Heart right ventricle (tissue), 16 donors: ENCODE measurements at regions not wholly inside any gene's neighbourhood (a gene's known extent, or its start where the extent isn't known, plus 50 kb on each side); places are given as distances from the start of the nearest gene placed in this dataset.

Experiments
- ATAC-seq, 8 donors: fragments of 200-7000 bp; cut with Tn5 transposase; one replicate each; pipeline ENCODE4 v1.9.1; 2020; ENCODE audit warnings: mild to moderate bottlenecking in 8 of 8, moderate library complexity in 8 of 8, moderate number of reproducible peaks in 1 of 8
- DNase-seq, 2 donors: peaks; one replicate each; pipeline ENCODE4 v3.0.0-alpha.2; 2020
- H3K27ac ChIP-seq, 10 donors: fragments of 200-600 bp; sonication (generic) in 2 of 10; one replicate each; pipeline versions ENCODE4 v1.5.0 to v1.8.0; 2020 to 2022; ENCODE audit warnings: mild to moderate bottlenecking in 3 of 10
- H3K27me3 ChIP-seq, 7 donors: fragments of 200-600 bp; one replicate each; pipeline ENCODE4 v1.8.0; 2021 to 2022; ENCODE audit warnings: mild to moderate bottlenecking in 2 of 7
- H3K36me3 ChIP-seq, 9 donors: fragments of 200-600 bp; sonication (generic) in 1 of 9; one replicate each; pipeline versions ENCODE4 v1.5.0 to v1.8.0; 2020 to 2022; ENCODE audit warnings: mild to moderate bottlenecking in 2 of 9
- H3K4me1 ChIP-seq, 9 donors: fragments of 200-600 bp; sonication (generic) in 1 of 9; one replicate each; pipeline versions ENCODE4 v1.5.0 to v1.8.0; 2020 to 2022; ENCODE audit warnings: mild to moderate bottlenecking in 4 of 9
- H3K4me3 ChIP-seq, 10 donors: fragments of 200-600 bp; sonication (generic) in 2 of 10; one replicate each; pipeline versions ENCODE4 v1.5.0 to v1.8.0; 2020 to 2022; ENCODE audit warnings: mild to moderate bottlenecking in 7 of 10, moderate library complexity in 2 of 10
- H3K9me3 ChIP-seq, 11 donors: fragments of 200-600 bp in 10 of 11; sonication (generic) in 2 of 11; one replicate each; pipeline versions ENCODE4 v1.5.0 to v1.8.0; 2013 to 2022; ENCODE audit warnings: mild to moderate bottlenecking in 2 of 11, control low read depth in 1 of 11, moderate library complexity in 1 of 11
- WGBS, 2 donors: extraction: QIAGEN DNeasy Blood & Tissue Kit; methylation state at CpG; one replicate each; pipeline ENCODE4 v1.1.7; 2013; ENCODE audit warnings: inconsistent platforms in 1 of 2; 5-methylcytosine and 5-hydroxymethylcytosine counted together
- intact Hi-C, 10 donors: fragments of 100-400 bp; cut with DNase I; formaldehyde crosslinking; loops; one replicate each; pipeline versions ENCODE4 v1.11.1 to v1.14.2; 2022
- TF ChIP-seq, protein P1 (sequence below), 9 donors: fragments of 200-600 bp; sonication (generic) in 2 of 9; IDR thresholded peaks; one replicate each; pipeline versions ENCODE4 v1.5.0 to v1.8.0; 2021 to 2022; ENCODE audit warnings: antibody characterized with exemption in 9 of 9, mild to moderate bottlenecking in 5 of 9, moderate library complexity in 1 of 9
- donor health status: Arrhythmogenic right ventricular cardiomyopathy.
- donor health status: ischemic (EF 13 %, LVEDD 7.1; RV severe dilation, severe dysfunction).
- donor health status: healthy with polysubstance abuse.
- donor health status: DM: no; HTN: yes; CAD: no.
- donor health status: DM: no; HTN: no; CAD: no.
- donor health status: ischemic (EF 25% LVEDD 6.9; RV normal size, moderate dysfunction).
- donor health status: ischemic (EF 25% LVEDD 5.7; RV mildly dilated, moderate dysfunction).
- donor health status: healthy.
- donor health status: DM: yes; HTN: yes; CAD: no.
- donor health status: Ischemic cardiomyopathy.
- donor health status: ischemic (EF 35%, LVEDD 5.7; RV mildly dilated, moderate dysfunction).
- donor health status: nonischemic (EF 11% LVEDD 7.7; RV severe dilation, severe dysfunction).
- donor health status: DM: yes; HTN: yes; CAD: no.
- donor health status: PGD.
- donor health status: ischemic (EF 29% LVEDD 5.4; RV normal size, mild dysfunction).
- donor health status: nonischemic (EF 23%, LVEDD 6.1; RV moderate dilation, normal function).

DNA sequence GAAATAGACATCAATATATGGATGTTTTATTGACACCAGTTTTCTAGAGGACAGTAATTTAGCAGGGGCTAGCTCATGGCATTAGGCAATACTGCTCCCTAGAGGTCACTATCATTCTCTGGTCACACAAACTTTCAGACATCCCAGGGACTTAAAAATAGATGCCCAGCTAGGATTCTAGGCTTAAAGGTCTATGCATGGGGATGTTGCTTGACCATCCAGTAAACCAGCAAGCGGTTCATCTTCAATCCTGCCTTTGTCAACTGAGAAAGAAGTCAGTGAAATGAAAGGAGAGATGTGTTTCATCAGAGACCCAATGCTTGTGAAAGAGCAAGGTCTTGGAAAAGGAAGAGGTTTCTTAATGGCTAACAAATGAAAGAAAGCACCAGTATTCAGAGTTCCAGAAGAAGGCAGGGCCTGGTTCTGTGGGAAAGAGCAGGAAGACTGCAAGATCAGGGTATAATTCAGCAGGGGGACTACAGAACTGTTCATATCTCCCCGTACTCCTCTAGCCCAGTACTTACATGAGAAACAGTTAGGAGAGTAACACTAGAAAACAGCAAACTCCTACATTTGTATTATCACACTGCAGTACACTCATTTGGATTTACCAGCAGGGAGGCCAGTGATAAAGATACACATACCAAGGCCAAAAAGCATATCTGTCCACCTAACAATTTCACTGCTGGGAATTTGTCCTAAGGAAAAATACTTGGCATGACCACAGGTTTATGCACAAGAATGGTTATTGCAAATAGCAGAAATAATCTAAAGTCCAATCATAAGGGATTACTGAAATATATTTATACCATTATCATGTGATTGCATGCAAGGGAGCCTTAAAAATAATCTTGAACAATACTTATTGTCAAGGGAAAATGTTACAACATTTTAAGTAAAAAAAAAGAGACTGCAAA is 151.4 kb upstream of the LAMA2 start:
- ATAC-seq: peak; percentile 47 to 87 (median 76)
- Histone ChIP-seq H3K27ac (no peak overlapping the region), H3K36me3 (no peaks in the 10 kb centered on the region), H3K27me3 (no peaks in the 10 kb centered on the region), H3K4me3 (no peak overlapping the region), H3K4me1 (peaks cover 0 to 9% (median 0%) of the 10 kb centered on the region in 9 donors), H3K9me3 (no peaks in the 10 kb centered on the region)
- TF ChIP-seq, protein P1, sequence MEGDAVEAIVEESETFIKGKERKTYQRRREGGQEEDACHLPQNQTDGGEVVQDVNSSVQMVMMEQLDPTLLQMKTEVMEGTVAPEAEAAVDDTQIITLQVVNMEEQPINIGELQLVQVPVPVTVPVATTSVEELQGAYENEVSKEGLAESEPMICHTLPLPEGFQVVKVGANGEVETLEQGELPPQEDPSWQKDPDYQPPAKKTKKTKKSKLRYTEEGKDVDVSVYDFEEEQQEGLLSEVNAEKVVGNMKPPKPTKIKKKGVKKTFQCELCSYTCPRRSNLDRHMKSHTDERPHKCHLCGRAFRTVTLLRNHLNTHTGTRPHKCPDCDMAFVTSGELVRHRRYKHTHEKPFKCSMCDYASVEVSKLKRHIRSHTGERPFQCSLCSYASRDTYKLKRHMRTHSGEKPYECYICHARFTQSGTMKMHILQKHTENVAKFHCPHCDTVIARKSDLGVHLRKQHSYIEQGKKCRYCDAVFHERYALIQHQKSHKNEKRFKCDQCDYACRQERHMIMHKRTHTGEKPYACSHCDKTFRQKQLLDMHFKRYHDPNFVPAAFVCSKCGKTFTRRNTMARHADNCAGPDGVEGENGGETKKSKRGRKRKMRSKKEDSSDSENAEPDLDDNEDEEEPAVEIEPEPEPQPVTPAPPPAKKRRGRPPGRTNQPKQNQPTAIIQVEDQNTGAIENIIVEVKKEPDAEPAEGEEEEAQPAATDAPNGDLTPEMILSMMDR (IDR thresholded peaks at IDR 0.05): peak; percentile 40 to 72 (median 63)
- intact Hi-C loops: loop anchor here in 7 of 10 donors (2.0 to 10.0 kb wide), 4 partner anchors 523 to 997 kb away; no protein-coding TSS in a partner anchor
- no peak for DNase-seq
- 61 to 67% methylated on average over 2 of the region's 2 CpGs for WGBS, 2 donors

DNA sequence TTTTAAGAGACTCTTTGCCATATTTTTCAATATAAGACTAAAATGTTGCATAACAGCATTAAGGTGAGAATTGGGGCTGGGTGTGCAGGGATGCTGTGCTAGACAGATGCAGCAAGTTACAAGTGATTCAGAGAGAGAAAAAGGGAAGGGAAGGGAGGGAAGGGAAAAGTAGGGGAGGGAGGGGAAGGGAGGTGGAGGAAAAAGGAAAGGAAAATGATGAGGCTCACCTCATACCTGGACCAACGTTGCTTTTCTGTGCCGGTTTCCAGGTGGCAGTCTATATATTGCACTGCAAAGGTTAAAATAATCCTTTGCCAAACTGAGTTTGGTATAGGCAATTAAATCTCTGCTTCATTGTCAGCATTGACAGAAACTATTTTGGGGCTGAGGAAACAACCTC is 155.4 kb upstream of the LAMA2 start:
- intact Hi-C loops: loop anchor here in 6 of 10 donors (5.0 to 10.0 kb wide), 8 partner anchors 203 to 993 kb away; partner anchors contain the start of gene PTPRK (in 3 of the 6)

DNA sequence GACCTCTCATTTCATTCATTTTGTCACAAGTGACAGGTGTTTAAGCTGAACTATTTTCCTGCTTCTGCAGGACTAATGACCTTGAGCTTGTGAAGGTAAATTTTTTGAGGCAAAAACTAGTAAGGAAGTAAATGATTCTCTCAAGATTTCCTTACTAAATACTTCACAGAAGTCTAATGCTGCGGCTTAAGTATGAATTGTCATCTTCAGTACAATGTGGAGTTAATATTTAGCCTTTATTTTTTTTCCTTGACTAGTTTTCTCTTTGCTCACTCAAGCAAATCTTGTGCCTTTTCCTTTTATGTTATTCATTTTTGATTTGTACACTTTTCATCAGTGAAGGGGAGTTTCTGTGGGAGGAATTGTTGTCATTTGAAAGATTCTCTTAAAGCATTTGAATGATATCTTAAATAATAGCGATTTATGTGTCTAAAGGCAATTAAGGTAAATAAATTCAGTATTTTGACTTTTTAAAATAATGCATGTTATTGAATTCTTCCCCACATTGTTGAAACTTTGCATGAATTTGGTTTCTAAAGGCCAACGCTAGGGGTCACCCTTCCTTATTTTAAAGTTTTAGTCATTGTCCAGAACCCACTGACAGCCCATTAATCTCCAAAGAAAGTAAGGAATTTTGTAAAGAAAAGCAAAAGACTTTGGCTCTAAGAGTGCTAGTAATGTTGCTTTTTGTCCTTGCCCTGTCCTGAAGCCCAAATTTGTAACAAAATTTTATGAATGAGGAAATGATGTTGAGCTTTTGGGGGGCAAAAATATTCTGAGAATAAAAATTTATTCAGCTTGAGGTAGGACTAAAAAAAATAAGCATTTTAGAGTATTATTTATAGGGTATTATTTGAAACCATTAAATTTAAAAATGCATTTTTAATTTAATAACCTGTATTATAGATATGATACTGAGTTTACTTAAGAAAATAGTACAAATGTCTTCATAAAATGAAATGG is 157.4 kb upstream of the LAMA2 start:
- TF ChIP-seq, protein P1 (IDR thresholded peaks at IDR 0.05): peak; percentile 16 to 75 (median 64)
- intact Hi-C loops: loop anchor here in 6 of 10 donors (5.0 to 10.0 kb wide), 8 partner anchors 201 to 991 kb away; partner anchors contain the start of gene PTPRK (in 3 of the 6)
- Histone ChIP-seq H3K36me3 (no peaks in the 10 kb centered on the region), H3K27me3 (no peaks in the 10 kb centered on the region), H3K9me3 (no peaks in the 10 kb centered on the region), H3K27ac (no peak overlapping the region), H3K4me3 (no peak overlapping the region), H3K4me1 (no peaks in the 10 kb centered on the region)
- peak in 1 of 8 donors; percentile 41 for ATAC-seq
- peak in 1 of 2 donors; percentile 28 for DNase-seq
- WGBS, 2 donors: 36 to 40% methylated on average over 3 of the region's 3 CpGs

More for the DNA sequence above, 155.4 kb upstream of the LAMA2 start:
- ATAC-seq (no peak), DNase-seq (no peak)
- Histone ChIP-seq H3K36me3 (no peaks in the 10 kb centered on the region), H3K4me3 (no peak overlapping the region), H3K9me3 (no peaks in the 10 kb centered on the region), H3K4me1 (peaks cover 0 to 9% (median 0%) of the 10 kb centered on the region in 9 donors), H3K27me3 (no peaks in the 10 kb centered on the region), H3K27ac (no peak overlapping the region)
- 83 to 85% methylated on average over 2 of the region's 2 CpGs for WGBS, 2 donors
- TF ChIP-seq, protein P1 (IDR thresholded peaks at IDR 0.05): no peak

DNA sequence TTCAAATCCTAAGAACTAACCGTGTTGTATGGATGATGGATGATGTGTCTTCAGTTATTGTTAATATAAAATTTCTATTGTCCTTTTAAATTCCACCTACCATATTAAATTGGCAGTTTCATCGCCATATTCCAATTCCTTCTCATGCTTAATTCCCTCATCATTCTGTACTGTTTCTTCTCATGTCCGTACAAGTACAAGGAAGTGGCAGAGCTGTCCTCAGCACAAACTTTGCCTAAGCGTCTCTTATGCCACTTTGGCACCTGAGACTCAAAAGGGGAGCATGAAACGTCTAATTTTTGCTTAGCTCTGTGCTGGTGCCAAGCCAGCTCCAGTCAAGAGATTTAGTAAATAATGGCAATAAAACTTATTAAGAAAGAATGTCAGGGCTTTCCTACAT is 158.2 kb upstream of the LAMA2 start:
- Histone ChIP-seq H3K9me3 (no peaks in the 10 kb centered on the region), H3K36me3 (no peaks in the 10 kb centered on the region), H3K4me1 (no peaks in the 10 kb centered on the region), H3K4me3 (no peak overlapping the region), H3K27ac (no peak overlapping the region), H3K27me3 (no peaks in the 10 kb centered on the region)
- DNase-seq (no peak), ATAC-seq (no peak)
- intact Hi-C loops: loop anchor here in 7 of 10 donors (5.0 to 10.0 kb wide), 9 partner anchors 200 to 990 kb away; partner anchors contain the start of gene PTPRK (in 3 of the 7)
- WGBS, 2 donors: 79 to 81% methylated on average over 5 of the region's 5 CpGs
- TF ChIP-seq, protein P1 (IDR thresholded peaks at IDR 0.05): no peak
